ENCODE measurements at regions not wholly inside any gene's neighbourhood (a gene's known extent, or its start where the extent isn't known, plus 50 kb on each side); places are given as distances from the start of the nearest gene placed in this dataset.

DNA sequence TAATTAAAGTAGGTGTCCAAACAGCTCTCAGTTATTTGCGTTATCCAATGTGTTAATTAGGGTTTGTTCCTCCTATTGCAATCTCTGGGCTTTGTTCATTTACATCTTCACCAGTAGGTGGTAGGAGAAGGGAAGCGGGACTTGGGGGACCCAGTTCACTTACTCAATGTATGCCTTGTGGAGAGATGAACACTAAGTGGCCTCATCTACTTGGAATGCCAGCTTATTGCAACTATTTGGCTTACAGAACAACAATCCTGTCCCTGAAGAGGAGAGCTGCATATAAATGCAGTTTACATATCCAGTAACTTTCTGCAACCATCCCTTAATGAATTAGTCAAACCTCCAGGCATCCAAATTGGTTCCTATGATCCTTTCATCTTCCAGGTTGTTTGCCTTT lies 417.1 kb upstream of the CCDC196 start:
- POLR2A ChIA-PET, result no interaction called here
- H3K4me3 ChIP-seq (ENCODE audit: low read length), result no peak overlapping the region
- no peaks in the 10 kb centered on the region for H3K36me3 Mint-ChIP-seq

DNA sequence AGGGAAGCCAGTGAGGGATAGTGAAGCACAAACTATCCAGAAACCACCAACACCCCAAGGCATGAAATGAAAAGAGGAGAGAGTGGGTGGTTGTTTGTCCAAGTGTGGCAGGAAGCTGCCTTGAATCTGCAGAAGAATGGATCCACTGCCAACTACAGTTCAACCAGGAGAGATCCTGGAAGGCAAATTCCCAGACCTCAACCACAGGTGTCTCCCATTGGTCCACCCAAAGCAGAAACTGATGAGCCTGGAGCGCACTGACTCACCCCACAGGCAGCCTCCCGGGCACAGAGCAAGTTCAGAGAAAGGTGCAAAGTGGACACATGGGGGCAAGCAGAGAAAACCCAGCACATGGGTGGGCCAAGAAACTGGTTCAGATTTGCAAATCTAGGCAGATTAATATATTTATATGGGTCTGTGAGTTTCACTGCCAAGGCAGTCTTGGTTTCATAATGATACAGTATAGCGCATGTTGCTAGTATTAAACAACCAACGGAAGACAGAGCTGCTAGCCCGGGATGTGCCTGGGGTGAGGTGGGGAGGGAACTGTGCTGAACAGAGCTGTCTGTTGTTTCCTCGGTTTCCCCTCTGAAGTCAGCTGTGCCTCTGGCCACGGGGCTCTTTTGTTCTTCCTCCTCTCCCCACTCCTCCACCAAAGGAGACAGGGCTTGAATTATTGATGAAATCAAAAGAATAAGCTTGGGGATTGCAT lies 416.2 kb upstream of the CCDC196 start:
- H3K9me3 ChIP-seq (ENCODE audit: low read length), result no peaks in the 10 kb centered on the region
- no peak overlapping the region for H3K4me3 ChIP-seq (ENCODE audit: low read length)
- Mint-ChIP-seq H3K36me3 (no peaks in the 10 kb centered on the region), H3K4me1 (peaks cover 4 to 5% (median 4%) of the 10 kb centered on the region in 3 donors), H3K27ac (no peak overlapping the region), H3K9me3 (no peaks in the 10 kb centered on the region), H3K27me3 (peaks cover 4 to 19% of the 10 kb centered on the region in 2 donors), H3K4me3 (no peak overlapping the region)
- H3K36me3 ChIP-seq (ENCODE audit: insufficient read depth, low read length), result no peaks in the 10 kb centered on the region
- H3K4me1 ChIP-seq (ENCODE audit: insufficient read depth, low read length), result no peaks in the 10 kb centered on the region
- no peaks in the 10 kb centered on the region for H3K27me3 ChIP-seq (ENCODE audit: insufficient read depth, low read length, poor library complexity, severe bottlenecking)
- no peak overlapping the region for H3K27ac ChIP-seq (ENCODE audit: low read depth, low read length)
- DNase-seq, result no peak
- POLR2A ChIA-PET, result no interaction called here
- CTCF ChIA-PET, result interaction anchor here (0.7 to 5.3 kb wide), 13 partner anchors 9 to 906 kb away, joined by 3 to 55 read pairs (median 4); partner anchors contain the start of gene FUT8

More for the DNA sequence above, 417.1 kb upstream of the CCDC196 start:
- DNase-seq, result no peak
- Mint-ChIP-seq H3K27me3 (peaks cover 4 to 19% of the 10 kb centered on the region in 2 donors), H3K9me3 (no peaks in the 10 kb centered on the region), H3K27ac (no peak overlapping the region), H3K4me3 (no peak overlapping the region), H3K4me1 (peaks cover 4 to 5% (median 4%) of the 10 kb centered on the region in 3 donors)
- no peak overlapping the region for H3K27ac ChIP-seq (ENCODE audit: low read depth, low read length)
- no peaks in the 10 kb centered on the region for H3K9me3 ChIP-seq (ENCODE audit: low read length)
- no peaks in the 10 kb centered on the region for H3K4me1 ChIP-seq (ENCODE audit: insufficient read depth, low read length)
- no peaks in the 10 kb centered on the region for H3K27me3 ChIP-seq (ENCODE audit: insufficient read depth, low read length, poor library complexity, severe bottlenecking)
- CTCF ChIA-PET, result interaction anchor here (1.3 to 5.3 kb wide), 4 partner anchors 18 to 905 kb away, joined by 3 to 55 read pairs (median 6); partner anchors contain the start of gene FUT8
- no peaks in the 10 kb centered on the region for H3K36me3 ChIP-seq (ENCODE audit: insufficient read depth, low read length)

DNA sequence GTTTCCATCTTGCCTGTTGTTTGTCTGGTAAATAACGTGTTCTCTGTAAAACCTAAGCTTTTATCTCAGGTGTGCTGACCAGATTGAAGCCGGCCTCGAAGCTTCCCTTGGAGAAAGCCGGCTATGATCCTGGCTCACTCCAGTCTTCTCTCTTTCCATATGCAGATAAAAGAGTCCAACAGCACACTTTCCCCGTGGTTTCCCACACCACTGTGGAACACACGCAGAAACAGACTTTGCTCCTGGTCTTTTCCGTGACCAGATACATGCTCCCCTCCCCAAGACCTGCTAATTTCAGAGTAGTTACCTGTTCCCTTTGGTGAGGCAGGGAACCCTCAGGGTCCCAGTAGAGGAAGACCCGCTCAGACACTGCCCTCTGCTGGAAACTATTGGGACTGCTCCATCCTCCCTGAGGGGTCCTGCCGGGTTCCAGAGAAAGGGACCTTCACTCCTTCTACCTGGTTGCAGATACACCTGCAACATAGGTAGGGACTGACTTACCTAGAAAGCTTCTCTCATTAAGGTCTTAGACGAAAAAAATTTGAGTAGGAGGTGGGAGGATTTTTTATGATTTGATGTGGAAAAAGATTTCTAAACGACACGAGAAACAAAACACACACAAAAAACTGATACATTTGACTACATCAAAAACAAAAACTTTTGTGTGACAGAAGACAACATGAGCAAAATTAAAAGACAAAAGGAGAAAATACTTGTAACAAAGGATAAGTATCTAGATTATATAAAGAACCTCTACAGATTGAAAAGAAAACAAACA lies 415.4 kb upstream of the CCDC196 start:
- Mint-ChIP-seq H3K9me3 (no peaks in the 10 kb centered on the region), H3K4me3 (no peak overlapping the region), H3K27me3 (peaks cover 4 to 19% of the 10 kb centered on the region in 2 donors), H3K4me1 (peaks cover 4 to 5% (median 4%) of the 10 kb centered on the region in 3 donors), H3K27ac (peak overlapping the region in 1 of 8 donors; percentile 43), H3K36me3 (no peaks in the 10 kb centered on the region)
- ChIA-PET CTCF (interaction anchor here (0.7 to 5.3 kb wide), 15 partner anchors 10 to 914 kb away, joined by 3 to 55 read pairs (median 4); partner anchors contain the start of gene FUT8), POLR2A (no interaction called here)
- Histone ChIP-seq H3K4me1 (ENCODE audit: insufficient read depth, low read length) (no peaks in the 10 kb centered on the region), H3K27me3 (ENCODE audit: insufficient read depth, low read length, poor library complexity, severe bottlenecking) (no peaks in the 10 kb centered on the region), H3K36me3 (ENCODE audit: insufficient read depth, low read length) (no peaks in the 10 kb centered on the region), H3K9me3 (ENCODE audit: low read length) (no peaks in the 10 kb centered on the region), H3K4me3 (ENCODE audit: low read length) (no peak overlapping the region), H3K27ac (ENCODE audit: low read depth, low read length) (no peak overlapping the region)
- peak; percentile 49 to 75 (median 56) for DNase-seq

DNA sequence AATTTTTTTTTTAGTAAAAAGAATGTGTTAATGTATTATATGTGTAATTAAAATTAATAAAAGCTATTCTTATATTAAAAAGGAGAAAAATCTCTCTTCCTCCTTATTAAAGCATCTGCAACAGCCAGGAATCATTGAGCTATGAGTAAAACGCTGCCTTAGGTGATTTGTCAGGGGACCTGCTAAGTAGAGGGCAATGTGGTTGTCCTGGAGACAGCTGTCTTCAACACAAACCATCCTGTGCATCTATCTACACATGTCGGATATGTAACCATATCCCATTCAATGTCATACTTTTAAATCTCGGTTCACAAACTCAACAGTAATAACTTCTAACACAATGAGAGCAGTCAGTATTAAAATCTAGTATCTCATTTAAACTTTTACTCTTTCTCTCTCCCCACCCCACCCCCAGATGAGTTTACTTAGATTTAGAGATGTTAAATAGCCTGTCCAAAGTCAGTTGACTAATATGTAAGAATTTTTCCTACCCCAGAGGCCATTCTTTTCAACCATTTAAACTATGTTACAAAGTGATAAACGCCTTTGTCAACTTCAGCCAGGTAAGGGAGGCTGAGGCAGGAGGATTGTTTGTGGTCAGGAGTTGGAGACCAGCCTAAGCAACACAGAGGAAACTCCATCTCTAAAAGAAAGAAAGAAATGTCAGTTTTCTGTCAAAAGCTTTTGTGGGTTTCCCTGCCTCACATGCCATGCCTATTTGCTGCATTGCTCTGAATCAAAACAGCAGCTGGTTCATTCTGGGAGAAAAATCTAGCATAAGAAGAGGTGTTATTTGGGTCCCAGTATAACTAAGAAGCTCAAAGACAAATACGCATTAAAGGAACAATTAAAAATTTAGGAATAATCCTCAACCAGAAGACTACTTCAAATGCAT lies 413.7 kb upstream of the CCDC196 start:
- no peak overlapping the region for H3K4me3 Mint-ChIP-seq
- H3K9me3 ChIP-seq (ENCODE audit: low read length), result no peaks in the 10 kb centered on the region
- no peaks in the 10 kb centered on the region for H3K4me1 ChIP-seq (ENCODE audit: insufficient read depth, low read length)
- no peak overlapping the region for H3K27ac Mint-ChIP-seq
- H3K27me3 Mint-ChIP-seq, result peaks cover 4 to 24% of the 10 kb centered on the region in 2 donors
- no peak for DNase-seq
- peaks cover 4 to 5% (median 4%) of the 10 kb centered on the region in 3 donors for H3K4me1 Mint-ChIP-seq
- H3K9me3 Mint-ChIP-seq, result no peaks in the 10 kb centered on the region
- H3K36me3 ChIP-seq (ENCODE audit: insufficient read depth, low read length), result no peaks in the 10 kb centered on the region
- POLR2A ChIA-PET, result no interaction called here
- no peak overlapping the region for H3K4me3 ChIP-seq (ENCODE audit: low read length)
- H3K27me3 ChIP-seq (ENCODE audit: insufficient read depth, low read length, poor library complexity, severe bottlenecking), result no peaks in the 10 kb centered on the region
- H3K27ac ChIP-seq (ENCODE audit: low read depth, low read length), result no peak overlapping the region
- CTCF ChIA-PET, result interaction anchor here (1.1 to 5.3 kb wide), 5 partner anchors 112 to 916 kb away, joined by 3 to 55 read pairs (median 4); partner anchors contain the start of gene FUT8
- H3K36me3 Mint-ChIP-seq, result no peaks in the 10 kb centered on the region

DNA sequence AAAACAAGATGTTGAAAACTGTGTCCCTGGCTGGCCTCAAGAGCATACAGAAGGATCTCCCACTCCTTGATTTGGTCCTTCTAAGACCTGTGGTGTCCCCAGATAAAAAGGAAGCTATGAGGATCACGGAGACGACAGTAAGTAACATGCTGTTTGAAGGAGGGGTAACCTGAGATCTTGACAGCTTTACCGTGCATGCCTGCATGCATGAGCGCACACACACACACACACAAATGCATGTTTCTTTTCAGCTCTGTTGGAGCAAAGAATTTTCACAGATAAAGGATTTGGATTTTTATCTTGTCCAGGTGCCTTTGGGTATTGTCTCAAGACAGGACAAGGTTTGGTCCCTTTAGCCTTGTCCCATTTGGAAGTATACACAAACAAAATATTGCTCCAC lies 411.6 kb upstream of the CCDC196 start:
- POLR2A ChIA-PET, result no interaction called here
- Histone ChIP-seq H3K4me3 (ENCODE audit: low read length) (no peak overlapping the region), H3K9me3 (ENCODE audit: low read length) (no peaks in the 10 kb centered on the region), H3K27ac (ENCODE audit: low read depth, low read length) (no peak overlapping the region), H3K36me3 (ENCODE audit: insufficient read depth, low read length) (no peaks in the 10 kb centered on the region), H3K27me3 (ENCODE audit: insufficient read depth, low read length, poor library complexity, severe bottlenecking) (no peaks in the 10 kb centered on the region), H3K4me1 (ENCODE audit: insufficient read depth, low read length) (no peaks in the 10 kb centered on the region)
- Mint-ChIP-seq H3K27me3 (peaks cover 6 to 29% of the 10 kb centered on the region in 2 donors), H3K4me3 (no peak overlapping the region), H3K36me3 (no peaks in the 10 kb centered on the region), H3K27ac (peak overlapping the region in 1 of 8 donors; percentile 65), H3K9me3 (no peaks in the 10 kb centered on the region), H3K4me1 (peaks cover 4 to 5% (median 4%) of the 10 kb centered on the region in 3 donors)
- no peak for DNase-seq
- CTCF ChIA-PET, result interaction anchor here (0.9 kb wide), 1 partner anchor 115 kb away, joined by 3 read pairs; no protein-coding TSS in a partner anchor

DNA sequence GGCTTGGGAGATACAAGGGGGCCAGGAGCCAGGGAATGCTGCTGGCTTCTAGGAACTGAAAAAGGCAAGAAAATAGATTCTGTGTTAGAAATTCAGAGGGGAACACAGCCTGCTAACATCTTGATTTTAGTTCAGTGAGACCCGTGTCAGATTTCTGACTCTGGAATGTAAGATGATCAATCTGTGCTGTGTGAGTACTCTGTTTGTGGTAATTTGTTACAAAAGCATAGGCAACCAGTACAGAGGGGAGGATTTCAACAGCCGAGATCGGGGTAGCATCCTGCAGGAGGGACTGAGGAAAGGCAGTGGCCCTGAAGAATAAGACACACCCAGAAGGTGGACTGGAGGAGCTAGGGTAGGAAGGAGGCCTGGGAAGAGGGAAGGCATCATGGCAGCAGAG lies 410.0 kb upstream of the CCDC196 start:
- H3K4me1 ChIP-seq (ENCODE audit: insufficient read depth, low read length), result no peaks in the 10 kb centered on the region
- no peak overlapping the region for H3K27ac ChIP-seq (ENCODE audit: low read depth, low read length)
- H3K27me3 Mint-ChIP-seq, result peaks cover 8 to 27% of the 10 kb centered on the region in 2 donors
- H3K9me3 Mint-ChIP-seq, result no peaks in the 10 kb centered on the region
- ChIA-PET POLR2A (no interaction called here), CTCF (no interaction called here)
- no peak overlapping the region for H3K27ac Mint-ChIP-seq
- H3K9me3 ChIP-seq (ENCODE audit: low read length), result no peaks in the 10 kb centered on the region
- no peaks in the 10 kb centered on the region for H3K27me3 ChIP-seq (ENCODE audit: insufficient read depth, low read length, poor library complexity, severe bottlenecking)
- H3K36me3 Mint-ChIP-seq, result no peaks in the 10 kb centered on the region
- H3K4me3 ChIP-seq (ENCODE audit: low read length), result no peak overlapping the region
- H3K4me3 Mint-ChIP-seq, result no peak overlapping the region
- no peak for DNase-seq
- no peaks in the 10 kb centered on the region for H3K36me3 ChIP-seq (ENCODE audit: insufficient read depth, low read length)
- H3K4me1 Mint-ChIP-seq, result no peaks in the 10 kb centered on the region

DNA sequence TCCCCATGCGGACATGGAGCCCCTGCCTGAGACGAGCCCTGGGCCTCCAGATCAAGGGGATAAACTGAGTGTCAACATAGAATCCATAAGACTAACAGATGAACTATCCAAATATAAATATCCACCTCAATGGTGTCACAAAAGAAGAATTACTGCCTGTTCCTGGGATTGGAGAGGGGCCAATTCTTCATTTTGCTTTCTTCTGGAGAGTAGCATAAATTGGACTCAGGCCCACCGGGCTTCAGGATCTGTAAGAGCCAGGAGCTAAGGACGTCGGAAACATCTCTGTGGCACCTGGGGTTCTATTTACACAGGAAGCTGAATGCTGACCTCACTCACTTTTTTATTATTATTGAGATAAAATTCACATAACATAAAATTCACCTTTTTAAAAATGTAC lies 408.2 kb upstream of the CCDC196 start:
- H3K27ac Mint-ChIP-seq, result no peak overlapping the region
- no peaks in the 10 kb centered on the region for H3K27me3 ChIP-seq (ENCODE audit: insufficient read depth, low read length, poor library complexity, severe bottlenecking)
- no peak overlapping the region for H3K4me3 ChIP-seq (ENCODE audit: low read length)
- no peak overlapping the region for H3K27ac ChIP-seq (ENCODE audit: low read depth, low read length)
- CTCF ChIA-PET, result no interaction called here
- peaks cover 8 to 24% of the 10 kb centered on the region in 2 donors for H3K27me3 Mint-ChIP-seq
- no peaks in the 10 kb centered on the region for H3K4me1 Mint-ChIP-seq
- no peaks in the 10 kb centered on the region for H3K4me1 ChIP-seq (ENCODE audit: insufficient read depth, low read length)
- POLR2A ChIA-PET, result no interaction called here
- no peak for DNase-seq
- H3K36me3 Mint-ChIP-seq, result no peaks in the 10 kb centered on the region
- no peaks in the 10 kb centered on the region for H3K9me3 Mint-ChIP-seq
- no peaks in the 10 kb centered on the region for H3K9me3 ChIP-seq (ENCODE audit: low read length)
- H3K4me3 Mint-ChIP-seq, result no peak overlapping the region
- no peaks in the 10 kb centered on the region for H3K36me3 ChIP-seq (ENCODE audit: insufficient read depth, low read length)
